Suppressor macrophage treated with lipopolysaccharide for 4 hours (primary cell): ENCODE measurements at regions not wholly inside any gene's neighbourhood (a gene's known extent, or its start where the extent isn't known, plus 50 kb on each side); places are given as distances from the start of the nearest gene placed in this dataset.

Source experiments
- DNase-seq: peaks from one replicate; pipeline ENCODE4 v3.0.0-alpha.2; 2020

DNA sequence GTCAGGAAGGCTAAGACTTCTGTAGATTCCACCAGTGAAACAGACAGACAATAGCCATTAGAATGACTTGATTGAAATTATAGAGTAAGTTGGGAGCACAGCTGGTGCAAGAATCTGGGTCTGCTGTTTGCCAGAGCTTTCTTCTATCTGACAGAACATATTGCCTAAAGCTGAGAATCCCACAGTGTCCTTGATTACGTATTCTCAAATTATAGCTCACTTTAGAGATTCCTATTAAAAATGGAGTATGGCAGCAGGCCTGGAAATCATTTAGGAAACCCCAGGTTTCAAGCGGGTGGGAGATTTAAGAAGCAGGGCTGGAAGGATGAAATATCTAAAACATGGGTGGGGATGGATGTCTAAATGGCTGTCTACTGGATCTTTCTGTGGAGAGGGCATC, 639.7 kb upstream of the CXADR start:
- DNase-seq, result no peak

DNA sequence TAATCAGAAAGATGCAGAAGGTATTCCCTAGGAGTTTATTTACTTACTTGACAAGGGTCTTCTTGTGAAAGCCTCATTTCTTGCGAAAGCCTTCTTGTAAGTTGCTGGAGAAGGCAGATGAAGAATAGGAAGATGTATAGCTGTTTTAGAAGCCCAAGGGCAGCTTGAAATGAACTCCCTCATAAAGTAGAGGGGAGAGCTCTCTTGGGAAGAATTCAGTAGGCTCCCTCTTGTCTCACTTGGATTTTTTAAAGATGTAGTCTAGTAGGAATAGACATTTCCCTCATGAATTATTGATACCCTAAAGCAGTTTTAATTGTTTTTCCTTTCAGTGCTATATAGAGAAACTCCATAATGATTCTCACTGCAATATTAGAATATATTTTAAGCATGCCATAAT, 639.2 kb upstream of the CXADR start:
- no peak for DNase-seq

DNA sequence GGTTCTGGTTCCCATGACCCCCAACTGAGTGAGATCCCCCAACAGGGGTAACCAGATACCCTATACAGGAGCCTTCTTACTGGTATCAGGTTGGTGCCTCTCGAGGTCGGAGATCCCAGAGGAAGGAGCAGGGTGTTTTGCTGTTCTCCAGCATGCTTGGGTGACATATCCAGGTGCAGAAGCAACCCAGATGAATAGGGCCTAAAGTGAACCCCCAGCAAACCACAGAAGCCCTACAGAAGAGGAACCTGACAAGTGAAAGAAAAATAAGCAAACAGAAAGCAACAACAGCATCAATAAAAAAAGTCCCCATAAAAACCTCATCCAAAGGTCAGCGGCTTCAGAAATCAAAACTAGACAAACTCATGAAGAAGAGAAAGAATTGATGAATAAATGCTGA, 633.4 kb upstream of the CXADR start:
- no peak for DNase-seq

DNA sequence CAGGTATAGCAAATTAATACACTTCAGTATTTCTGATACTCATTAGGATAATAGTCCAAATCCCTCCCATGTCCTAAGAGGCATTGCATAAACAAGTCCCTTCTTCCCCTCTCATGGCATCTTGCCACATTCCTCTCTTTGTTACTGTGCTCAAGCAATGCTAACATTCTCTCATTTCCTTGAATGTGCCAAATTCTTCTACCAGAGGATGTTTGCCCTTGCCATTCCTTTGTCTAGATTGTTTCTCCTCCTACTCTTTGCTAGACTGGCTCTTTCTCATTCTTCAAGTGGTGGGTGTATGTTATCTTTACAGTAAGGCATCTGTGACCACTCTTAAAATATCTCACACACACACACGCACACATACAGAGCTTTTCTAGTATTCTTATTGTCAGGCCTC, 621.0 kb upstream of the CXADR start:
- DNase-seq, result no peak

DNA sequence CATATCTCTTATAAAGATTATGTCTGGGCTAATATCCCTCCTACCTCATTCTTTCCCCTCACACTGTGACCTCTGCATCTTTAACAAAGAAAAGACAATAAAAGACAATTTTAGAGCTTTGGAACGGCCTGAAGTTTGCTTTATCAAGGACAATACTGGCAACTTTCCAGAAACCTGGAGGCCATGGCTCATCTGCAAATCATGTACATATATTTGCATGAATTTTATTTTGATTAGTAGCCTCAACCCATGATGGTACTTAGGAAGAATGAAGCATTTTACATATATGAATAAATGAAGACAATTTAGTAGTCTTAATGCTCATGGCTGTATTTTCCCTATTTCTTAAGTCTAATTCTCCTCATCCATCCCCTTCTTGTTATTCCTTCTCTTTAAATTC, 612.2 kb upstream of the CXADR start:
- DNase-seq, result no peak

DNA sequence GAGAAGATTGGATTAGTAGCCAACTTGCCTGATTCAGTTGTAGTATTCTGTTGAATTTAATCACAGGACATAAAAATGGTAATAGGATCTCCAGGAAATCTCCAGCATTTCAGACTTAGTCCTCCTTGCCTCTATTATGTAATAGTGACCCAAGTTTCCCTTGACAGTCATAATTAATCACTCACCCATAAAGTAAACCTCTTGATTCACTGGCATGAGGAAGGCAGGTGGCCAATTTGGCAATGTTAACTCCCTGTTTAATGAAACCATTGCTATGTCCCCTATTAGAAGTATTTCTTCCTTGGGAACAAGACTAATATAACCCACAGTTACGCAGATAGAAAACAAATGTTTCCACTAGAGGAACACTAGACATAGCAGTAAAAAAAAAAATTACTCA, 604.8 kb upstream of the CXADR start:
- DNase-seq, result no peak

DNA sequence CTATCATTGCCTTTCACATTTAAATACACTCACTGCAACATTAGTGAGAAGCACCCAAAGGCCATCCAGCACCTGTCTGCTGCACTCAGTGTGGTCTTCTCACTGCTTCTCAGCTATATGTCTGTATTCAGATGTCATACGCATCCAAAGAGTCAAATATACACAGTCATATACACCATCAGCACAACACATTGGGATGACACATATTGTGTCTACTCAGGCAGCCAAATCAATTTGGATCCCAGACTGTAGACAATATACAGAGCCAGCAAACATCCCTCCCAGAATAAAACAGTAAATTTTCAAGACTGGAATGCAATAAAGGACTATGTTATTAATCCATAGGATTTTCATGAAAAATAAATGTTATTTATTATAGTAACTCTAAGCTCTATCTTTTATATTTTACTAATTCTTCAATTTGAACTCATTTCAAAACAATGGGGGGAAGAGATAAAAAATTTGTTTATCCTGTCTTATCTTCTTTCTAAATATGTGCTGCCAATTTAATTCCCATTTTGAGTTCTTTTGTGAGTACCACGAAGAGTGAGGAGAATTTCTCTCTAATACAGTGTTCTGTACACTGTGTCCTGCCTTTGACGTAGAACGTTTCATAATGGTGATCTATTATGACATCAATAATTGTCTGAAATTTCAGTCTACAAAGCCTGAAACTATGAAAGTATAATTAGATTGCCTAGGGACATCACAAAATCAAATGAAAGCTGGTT, 602.2 kb upstream of the CXADR start:
- no peak for DNase-seq

DNA sequence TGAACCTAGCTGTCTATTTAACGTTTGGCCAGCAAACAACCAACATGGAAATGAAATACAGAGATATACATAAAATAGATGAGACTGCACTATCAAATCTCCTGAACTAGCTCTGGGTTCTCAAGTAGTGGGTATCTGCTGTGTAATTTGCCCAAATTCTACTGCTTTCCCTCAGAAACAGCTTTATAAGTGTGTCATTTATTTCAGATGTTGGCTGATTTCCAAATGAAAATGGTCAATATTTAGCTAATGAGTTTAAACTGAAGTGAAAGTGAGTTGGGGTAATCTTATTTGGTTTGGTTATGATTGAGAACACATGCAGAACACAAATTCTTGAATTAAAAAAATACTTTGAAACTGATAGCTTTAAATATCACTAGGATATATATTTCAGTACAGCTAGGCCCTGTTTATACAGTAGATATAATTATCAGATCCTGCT, 601.7 kb upstream of the CXADR start:
- DNase-seq, result no peak

DNA sequence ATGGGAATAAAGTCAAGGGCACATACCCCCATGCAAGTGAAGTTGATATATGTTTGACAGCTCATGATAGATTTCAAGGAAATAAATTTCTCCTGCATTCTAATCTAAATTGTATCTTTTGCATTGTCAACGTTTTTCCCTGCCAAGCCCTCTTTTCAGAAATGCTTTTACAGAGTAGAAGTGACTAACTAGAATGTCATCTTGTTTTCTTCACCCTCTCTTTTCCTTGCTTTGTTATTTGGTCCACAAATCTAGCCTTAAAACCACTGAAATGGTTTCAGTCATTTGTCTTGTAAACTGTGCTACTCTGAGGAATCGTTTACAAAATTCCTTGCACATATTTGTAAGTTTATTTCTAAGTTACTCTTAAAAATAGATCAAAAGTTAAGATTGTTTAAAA, 600.8 kb upstream of the CXADR start:
- DNase-seq, result no peak

DNA sequence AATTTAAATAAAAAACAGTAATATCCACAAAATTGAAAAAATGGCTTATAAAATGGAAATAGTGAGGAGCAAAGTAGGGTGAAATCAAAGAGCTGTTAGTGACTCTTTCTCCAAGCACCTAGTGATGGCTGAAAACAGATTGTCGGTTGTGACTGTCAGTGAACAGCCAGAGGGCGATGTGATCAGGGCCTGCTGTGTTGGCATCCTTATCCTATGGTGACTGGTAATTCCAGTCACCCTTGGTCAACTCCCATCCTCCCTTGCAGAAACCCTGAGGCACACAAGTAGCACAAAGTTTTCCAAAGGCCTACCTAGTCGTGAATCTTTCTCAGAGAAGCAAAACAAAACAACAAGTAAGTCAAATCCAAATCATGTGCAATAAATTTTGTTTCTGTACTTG, 599.8 kb upstream of the CXADR start:
- no peak for DNase-seq

DNA sequence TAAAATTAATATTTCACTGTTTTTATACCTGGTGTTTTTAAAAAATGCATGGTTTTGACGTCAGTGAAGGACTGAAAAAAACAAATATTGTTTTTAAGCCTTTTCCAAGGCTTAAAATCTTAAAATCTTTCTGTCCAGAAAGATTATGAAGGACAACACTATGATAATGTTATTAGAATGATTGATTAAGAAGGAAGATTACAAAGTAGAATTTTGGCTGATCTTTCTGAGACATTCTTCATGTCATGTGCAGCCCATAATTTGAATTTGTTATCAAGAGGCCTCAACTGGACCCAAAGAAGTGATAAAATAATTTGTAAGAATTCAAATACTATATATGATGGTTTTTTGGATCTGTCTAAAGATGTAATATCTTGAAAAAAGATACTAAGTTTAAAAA, 584.4 kb upstream of the CXADR start:
- no peak for DNase-seq

DNA sequence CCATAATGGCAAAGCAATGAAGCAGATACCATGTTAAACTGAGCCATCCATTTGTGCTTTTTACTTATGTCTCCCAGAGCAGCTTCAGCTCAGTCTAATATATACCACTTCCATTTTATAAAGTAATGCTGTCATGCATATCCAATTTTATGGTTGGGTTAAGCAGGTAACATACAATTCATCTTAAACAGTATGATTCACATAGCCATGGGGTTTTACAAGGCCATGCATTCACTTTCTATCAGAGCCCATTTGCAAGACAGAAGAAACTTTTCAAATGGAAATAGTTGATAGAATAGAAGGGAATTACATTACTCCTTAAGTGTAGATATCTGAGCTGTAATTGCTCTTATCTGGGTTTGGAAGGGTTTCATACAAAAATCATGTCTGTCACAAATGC, 580.5 kb upstream of the CXADR start:
- DNase-seq, result no peak

DNA sequence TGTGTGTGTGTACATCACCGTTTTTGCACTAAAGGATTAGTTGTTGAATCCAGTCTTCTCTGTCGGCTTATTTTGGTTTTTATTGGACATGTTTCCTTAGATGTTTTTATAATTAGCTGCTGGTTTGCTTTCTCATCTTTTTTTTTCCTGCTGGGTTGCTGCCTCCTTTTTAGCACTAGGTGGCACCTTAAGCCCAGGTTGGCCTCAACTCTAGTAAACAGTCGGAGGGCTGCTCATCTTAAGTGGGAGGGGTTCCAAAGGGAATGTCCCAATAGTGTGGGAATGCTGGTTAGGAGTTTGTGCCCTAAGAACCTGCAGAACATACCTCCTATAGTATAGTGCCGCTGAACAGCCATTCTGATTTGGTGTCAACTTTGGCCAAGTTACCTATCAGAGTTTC, 570.1 kb upstream of the CXADR start:
- DNase-seq, result no peak

DNA sequence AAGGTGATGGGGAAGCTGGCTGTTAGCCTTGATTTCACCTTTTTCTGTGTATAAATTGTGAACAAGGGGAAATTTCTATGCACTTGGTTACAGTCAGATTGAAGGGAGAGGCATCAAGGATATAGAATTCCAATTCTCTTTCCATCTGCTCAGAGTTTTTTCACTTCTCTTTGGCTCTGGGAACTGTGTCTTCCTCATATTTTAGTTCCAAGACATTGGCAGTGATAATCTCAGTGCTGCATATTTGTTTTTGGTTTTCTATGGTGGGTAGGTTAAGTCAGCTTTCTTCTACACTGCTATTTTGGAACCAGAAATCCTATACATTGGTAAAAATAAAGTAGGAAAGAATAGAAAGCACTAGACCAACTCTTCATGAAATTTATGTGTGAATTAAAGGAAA, 569.6 kb upstream of the CXADR start:
- no peak for DNase-seq

DNA sequence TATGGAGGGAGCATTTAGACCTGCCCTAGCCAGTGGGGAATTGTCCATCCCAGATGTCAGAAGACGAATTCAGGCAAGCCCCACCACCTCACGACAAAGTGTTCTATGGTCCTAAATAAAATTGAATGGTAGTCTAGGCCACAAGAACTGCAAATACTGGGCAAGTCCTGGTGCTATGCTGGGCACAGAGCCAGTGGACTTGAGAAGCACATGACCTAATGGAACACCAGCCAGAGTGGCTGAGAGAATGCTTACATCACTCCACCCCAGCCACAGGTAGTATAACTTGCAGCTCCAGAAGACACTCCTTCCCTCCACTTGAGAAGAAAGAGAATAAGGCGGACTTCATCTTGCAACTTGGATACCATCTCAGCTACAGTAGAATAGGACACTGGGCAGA, 567.3 kb upstream of the CXADR start:
- no peak for DNase-seq

DNA sequence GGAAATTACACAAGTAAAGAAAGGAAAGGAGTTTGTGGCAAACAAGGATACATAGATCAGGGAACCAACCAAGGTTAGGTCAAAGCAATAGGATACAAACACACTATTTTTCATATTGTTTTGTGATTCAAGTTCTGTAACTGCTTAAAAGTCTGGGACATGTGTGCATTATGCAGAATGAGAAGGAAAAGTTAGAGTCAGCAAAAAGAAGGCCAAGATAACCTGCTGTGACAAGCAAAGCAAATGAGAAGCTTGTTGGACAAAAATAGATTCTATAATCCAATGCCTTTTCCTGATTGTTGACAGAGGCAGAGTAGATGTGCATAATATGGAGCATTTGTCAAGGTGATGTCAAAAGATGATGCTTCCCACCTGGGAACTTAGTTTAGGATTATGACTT, 556.0 kb upstream of the CXADR start:
- no peak for DNase-seq

DNA sequence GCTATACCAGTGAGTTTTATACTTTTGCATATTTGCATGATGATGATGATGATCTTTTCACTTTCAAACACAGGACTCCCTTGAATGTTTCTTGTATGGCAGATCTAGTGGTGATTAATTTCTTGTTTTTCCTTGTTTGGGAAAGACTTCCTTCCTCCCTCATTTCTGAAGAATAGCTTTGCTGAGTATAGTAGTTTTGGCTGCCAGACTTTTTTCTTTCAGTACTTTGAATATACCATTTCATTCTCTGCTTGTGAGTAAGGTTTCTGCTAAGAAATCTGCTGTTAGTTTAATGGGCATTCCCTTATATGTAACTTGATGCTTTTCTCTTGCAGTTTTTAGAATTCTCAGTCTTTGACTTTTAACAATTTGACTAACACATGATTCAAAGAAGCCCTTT, 547.4 kb upstream of the CXADR start:
- DNase-seq, result no peak

DNA sequence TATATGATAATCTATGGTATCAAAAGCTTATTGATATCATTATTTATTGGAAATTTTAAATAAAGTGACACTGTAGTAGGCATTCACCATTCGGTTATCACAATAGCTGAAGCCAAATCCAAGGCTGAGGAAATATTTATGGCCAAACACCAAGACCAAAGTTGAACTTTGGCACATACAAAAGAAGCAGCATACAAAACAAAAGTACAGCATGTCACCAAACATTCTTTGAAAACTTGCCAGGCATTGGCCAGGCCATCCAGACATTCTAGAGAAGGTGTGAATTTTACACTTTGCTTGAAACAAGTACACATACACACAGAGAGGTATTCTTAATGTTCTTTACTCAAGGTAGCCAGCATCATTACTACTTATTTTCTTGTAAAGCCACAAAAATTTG, 544.4 kb upstream of the CXADR start:
- DNase-seq, result no peak

DNA sequence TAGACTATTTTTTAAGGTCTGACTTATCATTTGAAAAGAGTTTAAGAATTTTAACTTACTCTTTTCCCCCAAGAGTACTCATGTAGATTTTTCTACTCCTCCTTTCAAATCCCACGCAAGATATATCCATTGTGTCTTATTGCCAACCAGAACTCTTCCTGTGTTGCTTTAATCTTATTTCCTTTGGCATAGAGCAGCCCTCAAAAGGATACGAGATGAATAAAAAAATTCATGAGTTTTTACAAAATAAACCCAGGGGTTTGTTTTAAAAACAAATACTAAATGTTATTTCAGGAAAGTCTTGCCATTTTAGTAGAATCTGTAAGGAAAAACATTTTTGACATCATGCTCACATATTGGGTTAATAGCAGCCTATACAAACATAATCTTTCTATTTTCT, 543.2 kb upstream of the CXADR start:
- DNase-seq, result no peak

DNA sequence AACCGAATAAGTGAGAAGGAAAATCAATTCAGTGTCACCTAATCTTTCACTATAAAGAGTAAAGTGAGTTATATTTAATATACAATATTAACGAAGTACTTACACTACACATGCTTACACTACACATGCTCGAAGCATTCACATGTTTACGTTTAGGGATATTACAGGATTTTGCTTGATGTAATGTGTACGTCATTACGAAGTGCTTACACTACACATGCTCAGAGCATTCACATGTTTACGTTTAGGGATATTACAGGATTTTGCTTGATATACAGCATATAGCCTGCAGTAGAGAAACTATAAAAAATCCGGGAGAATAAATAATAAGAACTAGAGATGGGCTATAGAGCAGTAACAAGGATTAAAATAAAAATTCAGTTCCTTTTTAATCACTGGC, 538.8 kb upstream of the CXADR start:
- no peak for DNase-seq

DNA sequence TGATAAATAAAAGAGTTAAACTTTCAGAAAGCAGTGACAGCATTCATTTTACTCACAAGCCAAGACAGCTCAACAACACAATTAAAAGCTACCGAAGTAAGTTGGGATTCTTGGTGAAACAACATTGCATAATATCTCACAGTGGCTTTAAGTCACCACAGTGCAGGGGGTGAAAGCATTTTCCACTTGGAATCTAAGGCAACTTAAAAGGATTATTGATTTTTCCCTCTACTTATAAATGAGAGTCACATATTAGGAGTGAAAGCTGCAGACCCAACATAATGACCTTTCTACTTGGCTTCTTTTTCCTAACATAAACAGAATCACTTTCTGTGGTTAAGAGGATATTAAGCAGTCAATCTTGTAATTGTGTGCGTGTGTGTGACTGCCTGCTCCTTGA, 536.6 kb upstream of the CXADR start:
- DNase-seq, result no peak

DNA sequence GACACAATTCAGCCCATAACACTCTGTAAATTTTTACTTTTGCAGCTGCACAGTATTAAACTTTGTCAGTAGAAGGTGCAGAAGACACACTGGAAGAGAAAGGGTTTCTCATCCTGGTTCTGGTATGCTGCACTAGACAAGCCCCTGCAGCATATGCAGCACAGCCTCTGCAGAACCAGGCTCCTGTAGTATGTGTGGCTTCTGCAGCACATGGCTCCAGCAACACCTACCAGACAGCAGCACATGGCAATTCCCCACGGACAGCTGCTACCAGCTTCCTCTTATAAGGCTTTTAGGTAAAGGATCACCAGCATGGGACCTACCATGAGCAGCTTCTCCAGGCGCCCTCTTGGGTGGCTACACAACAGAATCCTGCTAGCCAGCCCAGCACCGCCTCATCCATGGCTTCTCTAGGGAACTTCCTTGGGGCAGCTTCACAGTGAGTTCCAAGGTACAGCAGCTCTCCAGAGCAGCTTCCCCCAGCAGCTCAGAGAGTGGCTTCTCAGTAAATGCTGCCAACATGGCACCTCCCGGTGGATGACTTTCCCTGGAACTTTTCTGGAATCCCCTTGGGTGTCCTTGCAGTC, 534.4 kb upstream of the CXADR start:
- no peak for DNase-seq

DNA sequence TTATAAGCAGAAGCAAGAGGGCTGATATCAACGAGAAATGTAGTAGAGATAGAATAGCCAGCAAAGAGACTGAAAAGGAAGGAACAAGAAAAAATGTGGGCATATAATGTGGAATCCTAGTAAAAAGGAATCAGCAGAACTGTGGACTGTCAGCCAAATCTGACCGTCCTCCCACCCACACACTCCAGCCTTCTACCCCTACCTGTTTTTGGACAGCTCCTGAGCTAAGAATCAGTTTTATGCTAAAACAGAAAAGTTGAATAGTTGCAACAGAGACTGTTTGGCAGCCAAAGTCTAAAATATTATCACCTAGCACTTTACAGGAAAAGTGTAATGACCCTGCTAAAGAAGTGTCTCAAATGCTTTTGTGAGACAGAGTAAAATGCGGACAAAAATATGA, 533.3 kb upstream of the CXADR start:
- no peak for DNase-seq

DNA sequence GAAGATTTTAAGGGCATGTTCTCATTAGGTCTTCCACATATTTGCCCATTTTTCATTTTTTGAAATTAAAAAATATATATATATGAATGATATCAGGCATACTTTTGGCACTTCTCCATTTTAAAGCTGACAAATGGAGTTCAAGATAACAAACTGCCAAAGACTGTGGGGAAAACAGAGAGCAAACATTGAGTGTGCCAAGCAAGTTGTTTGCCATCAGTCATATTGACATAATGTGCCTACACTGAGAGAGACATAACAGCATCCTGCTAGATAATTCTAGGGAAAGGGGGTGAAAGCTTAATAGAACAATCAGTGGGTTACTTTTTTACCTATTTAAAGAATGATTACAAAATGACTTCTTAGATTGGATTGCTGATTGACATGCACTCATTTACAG, 529.4 kb upstream of the CXADR start:
- DNase-seq, result no peak

DNA sequence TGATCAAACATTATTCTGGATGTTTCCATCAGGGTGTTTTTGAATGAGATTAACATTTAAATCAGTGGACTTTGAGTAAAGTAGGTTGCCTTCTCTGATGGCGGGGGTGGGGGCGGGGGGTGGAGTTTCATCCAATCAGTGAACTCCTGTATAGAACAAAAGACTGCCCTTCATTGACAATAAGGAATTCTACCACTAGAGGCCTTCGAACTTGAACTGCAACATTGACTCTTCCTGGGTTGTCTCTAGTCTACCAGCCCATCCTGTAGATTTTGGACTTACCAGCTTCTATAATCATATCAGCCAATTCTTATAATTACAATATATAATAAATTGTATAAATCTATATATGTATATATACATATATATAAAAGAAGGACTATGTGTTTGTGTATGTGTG, 520.4 kb upstream of the CXADR start:
- DNase-seq, result no peak
